Uterus (tissue), 3 donors: ENCODE measurements at regions not wholly inside any gene's neighbourhood (a gene's known extent, or its start where the extent isn't known, plus 50 kb on each side); places are given as distances from the start of the nearest gene placed in this dataset.

ENCODE experiments used
- DNase-seq, 2 donors: peaks; one replicate each; pipeline ENCODE4 v3.0.0-alpha.2; 2019 to 2020
- H3K27ac ChIP-seq, 2 donors: fragments of 200-600 bp; sonication (generic); 1 replicate in 1 of 2; 2 replicates in 1 of 2; pipeline ENCODE4 v1.5.1; 2016 to 2018
- H3K27me3 ChIP-seq, 2 donors: fragments of 200-600 bp; sonication (generic); one replicate each; pipeline ENCODE4 v1.5.1; 2018 to 2019; ENCODE audit warnings: control low read depth in 1 of 2
- H3K36me3 ChIP-seq, 2 donors: fragments of 200-600 bp; sonication (generic); one replicate each; pipeline ENCODE4 v1.5.1; 2019; ENCODE audit warnings: control low read depth in 1 of 2
- H3K4me1 ChIP-seq, 2 donors: fragments of 200-600 bp; sonication (generic); one replicate each; pipeline ENCODE4 v1.5.1; 2018 to 2019; ENCODE audit warnings: control low read depth in 1 of 2
- H3K4me3 ChIP-seq, 2 donors: fragments of 200-600 bp; sonication (generic); 1 replicate in 1 of 2; 2 replicates in 1 of 2; pipeline ENCODE4 v1.5.1; 2018 to 2019; ENCODE audit warnings: mild to moderate bottlenecking in 1 of 2
- H3K9me3 ChIP-seq, 2 donors: fragments of 200-600 bp; sonication (generic); one replicate each; pipeline ENCODE4 v1.5.1; 2019; ENCODE audit warnings: control low read depth in 1 of 2
- POLR2A ChIP-seq, 2 donors: fragments of 450-650 bp; IDR thresholded peaks; one replicate each; pipeline ENCODE4 v1.6.1; 2016; ENCODE audit warnings: antibody characterized with exemption in 2 of 2, mild to moderate bottlenecking in 1 of 2, moderate library complexity in 1 of 2
- intact Hi-C: fragments of 100-400 bp; cut with DNase I; formaldehyde crosslinking; loops from one replicate; pipeline ENCODE4 v1.15.1; 2023; ENCODE audit warnings: low total_unique reads
- TF ChIP-seq, protein P1 (sequence below), 4 experiments: fragments of 200-600 bp in 2 of 4; fragments of 450-650 bp in 2 of 4; sonication (generic) in 2 of 4; IDR thresholded peaks; one replicate each; pipeline ENCODE4 v1.5.1; 2016 to 2019; ENCODE audit warnings: antibody characterized with exemption in 4 of 4, mild to moderate bottlenecking in 2 of 4, moderate library complexity in 1 of 4
- donor health status: DM: yes; HTN: yes; CAD: no.

DNA sequence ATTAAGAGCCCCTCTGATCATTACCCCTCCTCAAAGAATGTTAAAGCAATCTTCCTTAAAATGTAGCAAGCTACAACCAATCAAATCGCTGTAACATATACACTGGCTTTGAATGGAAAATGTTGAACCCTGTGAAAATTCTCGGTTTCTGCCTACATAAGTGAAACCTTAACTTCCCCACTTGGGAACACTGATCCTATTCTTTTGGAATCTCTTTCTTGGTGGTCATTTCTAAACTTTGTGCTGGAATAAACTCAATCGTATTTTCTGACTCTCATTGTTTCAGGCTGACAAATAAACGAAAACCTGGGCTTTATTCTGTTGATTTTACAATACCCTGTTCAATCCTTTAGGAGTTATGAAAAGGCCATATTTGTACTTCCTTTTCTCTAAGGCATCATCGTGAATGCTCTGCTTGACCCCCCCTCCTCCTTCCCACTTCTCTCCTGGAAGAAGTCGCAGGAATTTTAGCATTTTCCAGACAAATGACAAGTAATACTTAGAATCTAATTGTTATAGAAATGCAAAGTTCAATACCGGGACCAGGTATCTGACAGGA is 155.1 kb upstream of the FAM13C start:
- H3K4me1 ChIP-seq, result no peaks in the 10 kb centered on the region
- no peak overlapping the region for H3K27ac ChIP-seq
- intact Hi-C loops, result no loop called here
- DNase-seq, result no peak
- no peak for TF ChIP-seq POLR2A (IDR thresholded peaks at IDR 0.05)
- TF ChIP-seq, protein P1, sequence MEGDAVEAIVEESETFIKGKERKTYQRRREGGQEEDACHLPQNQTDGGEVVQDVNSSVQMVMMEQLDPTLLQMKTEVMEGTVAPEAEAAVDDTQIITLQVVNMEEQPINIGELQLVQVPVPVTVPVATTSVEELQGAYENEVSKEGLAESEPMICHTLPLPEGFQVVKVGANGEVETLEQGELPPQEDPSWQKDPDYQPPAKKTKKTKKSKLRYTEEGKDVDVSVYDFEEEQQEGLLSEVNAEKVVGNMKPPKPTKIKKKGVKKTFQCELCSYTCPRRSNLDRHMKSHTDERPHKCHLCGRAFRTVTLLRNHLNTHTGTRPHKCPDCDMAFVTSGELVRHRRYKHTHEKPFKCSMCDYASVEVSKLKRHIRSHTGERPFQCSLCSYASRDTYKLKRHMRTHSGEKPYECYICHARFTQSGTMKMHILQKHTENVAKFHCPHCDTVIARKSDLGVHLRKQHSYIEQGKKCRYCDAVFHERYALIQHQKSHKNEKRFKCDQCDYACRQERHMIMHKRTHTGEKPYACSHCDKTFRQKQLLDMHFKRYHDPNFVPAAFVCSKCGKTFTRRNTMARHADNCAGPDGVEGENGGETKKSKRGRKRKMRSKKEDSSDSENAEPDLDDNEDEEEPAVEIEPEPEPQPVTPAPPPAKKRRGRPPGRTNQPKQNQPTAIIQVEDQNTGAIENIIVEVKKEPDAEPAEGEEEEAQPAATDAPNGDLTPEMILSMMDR (IDR thresholded peaks at IDR 0.05), result no peak
- no peak overlapping the region for H3K4me3 ChIP-seq
- H3K9me3 ChIP-seq, result no peaks in the 10 kb centered on the region
- H3K36me3 ChIP-seq, result no peaks in the 10 kb centered on the region
- H3K27me3 ChIP-seq, result no peaks in the 10 kb centered on the region

GRCh38 chr10:59513558-59513957 is 151.2 kb upstream of the FAM13C start:
- intact Hi-C loops, result no loop called here
- Histone ChIP-seq H3K9me3 (no peaks in the 10 kb centered on the region), H3K4me1 (no peaks in the 10 kb centered on the region), H3K4me3 (no peak overlapping the region), H3K27ac (no peak overlapping the region), H3K27me3 (no peaks in the 10 kb centered on the region), H3K36me3 (no peaks in the 10 kb centered on the region)
- DNase-seq, result no peak
- TF ChIP-seq, protein P1 (IDR thresholded peaks at IDR 0.05), result no peak
- no peak for TF ChIP-seq POLR2A (IDR thresholded peaks at IDR 0.05)

DNA sequence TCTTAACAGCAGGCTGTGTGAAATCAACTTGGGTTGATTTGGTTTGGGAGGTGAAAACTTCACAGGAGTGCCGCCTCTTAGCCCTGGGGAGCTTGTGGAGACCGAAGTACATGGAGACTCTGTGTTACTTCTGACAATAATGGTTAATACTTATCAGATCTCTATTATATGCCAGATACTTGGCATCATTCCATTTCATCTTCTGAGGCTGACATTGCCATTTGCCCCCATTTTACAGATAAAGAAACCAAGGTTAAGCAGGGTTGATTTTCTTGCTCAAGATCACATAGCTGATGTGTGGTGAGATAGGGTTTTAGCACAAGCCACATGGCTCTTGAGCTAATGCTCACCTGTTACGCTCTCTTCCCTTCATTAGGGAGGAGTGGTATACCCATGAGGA is 150.6 kb upstream of the FAM13C start:
- intact Hi-C loops, result no loop called here
- H3K27ac ChIP-seq, result no peak overlapping the region
- DNase-seq, result no peak

GRCh38 chr10:59508956-59509355 is 146.6 kb upstream of the FAM13C start:
- DNase-seq, result no peak
- intact Hi-C loops, result no loop called here
- H3K4me1 ChIP-seq, result no peaks in the 10 kb centered on the region
- no peak for TF ChIP-seq POLR2A (IDR thresholded peaks at IDR 0.05)
- TF ChIP-seq, protein P1 (IDR thresholded peaks at IDR 0.05), result no peak
- no peak overlapping the region for H3K4me3 ChIP-seq
- H3K36me3 ChIP-seq, result no peaks in the 10 kb centered on the region
- H3K27ac ChIP-seq, result no peak overlapping the region
- no peaks in the 10 kb centered on the region for H3K27me3 ChIP-seq
- no peaks in the 10 kb centered on the region for H3K9me3 ChIP-seq

More for the DNA sequence above, 150.6 kb upstream of the FAM13C start:
- no peak overlapping the region for H3K4me3 ChIP-seq
- no peaks in the 10 kb centered on the region for H3K27me3 ChIP-seq
- no peaks in the 10 kb centered on the region for H3K4me1 ChIP-seq
- no peaks in the 10 kb centered on the region for H3K9me3 ChIP-seq
- H3K36me3 ChIP-seq, result no peaks in the 10 kb centered on the region
- TF ChIP-seq, protein P1 (IDR thresholded peaks at IDR 0.05), result no peak
- no peak for TF ChIP-seq POLR2A (IDR thresholded peaks at IDR 0.05)

- H3K4me1 ChIP-seq, result no peaks in the 10 kb centered on the region
- H3K4me3 ChIP-seq, result no peak overlapping the region
- intact Hi-C loops, result no loop called here
- DNase-seq, result no peak
- no peak for TF ChIP-seq POLR2A (IDR thresholded peaks at IDR 0.05)
- TF ChIP-seq, protein P1 (IDR thresholded peaks at IDR 0.05), result no peak
- H3K36me3 ChIP-seq, result no peaks in the 10 kb centered on the region
- H3K27ac ChIP-seq, result no peak overlapping the region
- no peaks in the 10 kb centered on the region for H3K27me3 ChIP-seq
- H3K9me3 ChIP-seq, result no peaks in the 10 kb centered on the region
Observed at GRCh38 chr10:59508296-59508695, 145.9 kb upstream of the FAM13C start.
